ENCODE measurements at regions not wholly inside any gene's neighbourhood (a gene's known extent, or its start where the extent isn't known, plus 50 kb on each side); places are given as distances from the start of the nearest gene placed in this dataset.

GRCh38 chr6:25215881-25216280, 63.3 kb upstream of the CARMIL1 start:
- TF ChIP-seq BHLHE40 (IDR thresholded peaks at IDR 0.05; ENCODE audit: low read depth, low read length) (no peak), EHMT2 (IDR thresholded peaks at IDR 0.05; ENCODE audit: low read depth) (no peak), ELK1 (IDR thresholded peaks at IDR 0.05; ENCODE audit: low read depth, low read length) (no peak), EHF (CRISPR knock-in tag; IDR thresholded peaks at IDR 0.05) (no peak), HEYL (CRISPR knock-in tag; IDR thresholded peaks at IDR 0.05) (no peak), CBX8 (IDR thresholded peaks at IDR 0.05) (no peak), JUNB (IDR thresholded peaks at IDR 0.05) (no peak), ZFP36 (IDR thresholded peaks at IDR 0.05; ENCODE audit: borderline replicate concordance, partially characterized antibody) (no peak), ATOH8 (CRISPR knock-in tag; IDR thresholded peaks at IDR 0.05; ENCODE audit: low read depth) (no peak), CHD2 (IDR thresholded peaks at IDR 0.05; ENCODE audit: low read length, partially characterized antibody) (no peak), POLR2A (IDR thresholded peaks at IDR 0.05; ENCODE audit: low read length) (no peak), JUN (IDR thresholded peaks at IDR 0.05) (no peak), ZC3H11A (IDR thresholded peaks at IDR 0.05) (no peak), FOSB (CRISPR knock-in tag; IDR thresholded peaks at IDR 0.05) (no peak), RNF2 (IDR thresholded peaks at IDR 0.05; ENCODE audit: borderline replicate concordance, low read depth) (no peak)
- TF ChIP-seq, protein P1, sequence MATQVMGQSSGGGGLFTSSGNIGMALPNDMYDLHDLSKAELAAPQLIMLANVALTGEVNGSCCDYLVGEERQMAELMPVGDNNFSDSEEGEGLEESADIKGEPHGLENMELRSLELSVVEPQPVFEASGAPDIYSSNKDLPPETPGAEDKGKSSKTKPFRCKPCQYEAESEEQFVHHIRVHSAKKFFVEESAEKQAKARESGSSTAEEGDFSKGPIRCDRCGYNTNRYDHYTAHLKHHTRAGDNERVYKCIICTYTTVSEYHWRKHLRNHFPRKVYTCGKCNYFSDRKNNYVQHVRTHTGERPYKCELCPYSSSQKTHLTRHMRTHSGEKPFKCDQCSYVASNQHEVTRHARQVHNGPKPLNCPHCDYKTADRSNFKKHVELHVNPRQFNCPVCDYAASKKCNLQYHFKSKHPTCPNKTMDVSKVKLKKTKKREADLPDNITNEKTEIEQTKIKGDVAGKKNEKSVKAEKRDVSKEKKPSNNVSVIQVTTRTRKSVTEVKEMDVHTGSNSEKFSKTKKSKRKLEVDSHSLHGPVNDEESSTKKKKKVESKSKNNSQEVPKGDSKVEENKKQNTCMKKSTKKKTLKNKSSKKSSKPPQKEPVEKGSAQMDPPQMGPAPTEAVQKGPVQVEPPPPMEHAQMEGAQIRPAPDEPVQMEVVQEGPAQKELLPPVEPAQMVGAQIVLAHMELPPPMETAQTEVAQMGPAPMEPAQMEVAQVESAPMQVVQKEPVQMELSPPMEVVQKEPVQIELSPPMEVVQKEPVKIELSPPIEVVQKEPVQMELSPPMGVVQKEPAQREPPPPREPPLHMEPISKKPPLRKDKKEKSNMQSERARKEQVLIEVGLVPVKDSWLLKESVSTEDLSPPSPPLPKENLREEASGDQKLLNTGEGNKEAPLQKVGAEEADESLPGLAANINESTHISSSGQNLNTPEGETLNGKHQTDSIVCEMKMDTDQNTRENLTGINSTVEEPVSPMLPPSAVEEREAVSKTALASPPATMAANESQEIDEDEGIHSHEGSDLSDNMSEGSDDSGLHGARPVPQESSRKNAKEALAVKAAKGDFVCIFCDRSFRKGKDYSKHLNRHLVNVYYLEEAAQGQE (IDR thresholded peaks at IDR 0.05) = no peak
- TF ChIP-seq, protein P2, sequence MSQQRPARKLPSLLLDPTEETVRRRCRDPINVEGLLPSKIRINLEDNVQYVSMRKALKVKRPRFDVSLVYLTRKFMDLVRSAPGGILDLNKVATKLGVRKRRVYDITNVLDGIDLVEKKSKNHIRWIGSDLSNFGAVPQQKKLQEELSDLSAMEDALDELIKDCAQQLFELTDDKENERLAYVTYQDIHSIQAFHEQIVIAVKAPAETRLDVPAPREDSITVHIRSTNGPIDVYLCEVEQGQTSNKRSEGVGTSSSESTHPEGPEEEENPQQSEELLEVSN (IDR thresholded peaks at IDR 0.05; ENCODE audit: borderline replicate concordance, low read depth) = no peak
- TF ChIP-seq, protein P3, sequence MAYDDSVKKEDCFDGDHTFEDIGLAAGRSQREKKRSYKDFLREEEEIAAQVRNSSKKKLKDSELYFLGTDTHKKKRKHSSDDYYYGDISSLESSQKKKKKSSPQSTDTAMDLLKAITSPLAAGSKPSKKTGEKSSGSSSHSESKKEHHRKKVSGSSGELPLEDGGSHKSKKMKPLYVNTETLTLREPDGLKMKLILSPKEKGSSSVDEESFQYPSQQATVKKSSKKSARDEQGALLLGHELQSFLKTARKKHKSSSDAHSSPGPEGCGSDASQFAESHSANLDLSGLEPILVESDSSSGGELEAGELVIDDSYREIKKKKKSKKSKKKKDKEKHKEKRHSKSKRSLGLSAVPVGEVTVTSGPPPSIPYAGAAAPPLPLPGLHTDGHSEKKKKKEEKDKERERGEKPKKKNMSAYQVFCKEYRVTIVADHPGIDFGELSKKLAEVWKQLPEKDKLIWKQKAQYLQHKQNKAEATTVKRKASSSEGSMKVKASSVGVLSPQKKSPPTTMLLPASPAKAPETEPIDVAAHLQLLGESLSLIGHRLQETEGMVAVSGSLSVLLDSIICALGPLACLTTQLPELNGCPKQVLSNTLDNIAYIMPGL (CRISPR knock-in tag; IDR thresholded peaks at IDR 0.05; ENCODE audit: borderline replicate concordance) = no peak
- no peak for DNase-seq (ENCODE audit: low read depth in 1 of 2, low spot score in 1 of 2)
- FAIRE-seq = no peak
- POLR2A ChIA-PET = no interaction called here
- WGBS (ENCODE audit: missing lambda C conversion rate) = 69% methylated on average over 7 of the region's 7 CpGs
- no peak overlapping the region for H3K4me2 ChIP-seq
- no peak overlapping the region for H3K27ac ChIP-seq
- ATAC-seq = no peak
- no peak overlapping the region for H3K4me3 ChIP-seq
- H3K9me3 ChIP-seq = no peaks in the 10 kb centered on the region
- CTCF ChIA-PET = interaction anchor here (1.1 to 1.6 kb wide), 2 partner anchors 8 to 274 kb away, joined by 3 to 10 read pairs; no protein-coding TSS in a partner anchor
- no peaks in the 10 kb centered on the region for H3K4me1 ChIP-seq

DNA sequence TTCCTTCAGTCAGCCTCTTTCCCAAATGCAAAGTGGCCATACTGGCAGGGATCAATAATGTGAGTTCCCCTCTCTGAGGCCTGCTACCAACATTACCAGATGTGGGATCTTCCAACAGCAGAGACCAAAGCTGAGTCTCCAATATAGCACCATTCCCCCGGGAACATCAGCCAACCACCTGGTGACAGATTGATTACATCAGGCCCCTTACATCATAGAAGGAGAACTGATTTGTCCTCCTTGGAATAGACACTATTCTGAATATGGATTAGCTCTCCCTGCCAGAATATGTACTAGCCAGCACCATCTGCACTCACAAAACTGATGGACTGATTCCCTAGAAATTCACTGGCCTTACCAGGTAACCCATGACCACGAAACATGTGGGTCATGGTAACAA, 61.9 kb upstream of the CARMIL1 start:
- Histone ChIP-seq H3K4me2 (no peak overlapping the region), H3K4me3 (no peak overlapping the region), H3K9me3 (no peaks in the 10 kb centered on the region), H3K27ac (no peak overlapping the region), H3K4me1 (no peaks in the 10 kb centered on the region)
- TF ChIP-seq ELK1 (IDR thresholded peaks at IDR 0.05; ENCODE audit: low read depth, low read length) = no peak
- TF ChIP-seq TP53 (CRISPR knock-in tag; IDR thresholded peaks at IDR 0.05) = no peak
- no peak for TF ChIP-seq PBX3 (IDR thresholded peaks at IDR 0.05)
- no peak for TF ChIP-seq BHLHE40 (IDR thresholded peaks at IDR 0.05; ENCODE audit: low read depth, low read length)
- TF ChIP-seq CTCF (IDR thresholded peaks at IDR 0.05) = no peak
- TF ChIP-seq KDM1A (IDR thresholded peaks at IDR 0.05; ENCODE audit: low read depth) = no peak
- no peak for TF ChIP-seq ESRRA (IDR thresholded peaks at IDR 0.05; ENCODE audit: borderline replicate concordance, low read length)
- POLR2A ChIA-PET = no interaction called here
- ATAC-seq = no peak
- 85% methylated on average over 1 of the region's 2 CpGs for WGBS (ENCODE audit: missing lambda C conversion rate)
- no peak for FAIRE-seq
- CTCF ChIA-PET = no interaction called here
- DNase-seq (ENCODE audit: low read depth in 1 of 2, low spot score in 1 of 2) = no peak
